HUES64 (cell line): ENCODE measurements at regions not wholly inside any gene's neighbourhood (a gene's known extent, or its start where the extent isn't known, plus 50 kb on each side); places are given as distances from the start of the nearest gene placed in this dataset.

ENCODE experiments used
- H3K27ac ChIP-seq: 2 replicates; pipeline ENCODE4 v1.7.0; 2013; ENCODE audit warnings: low read depth, low read length, inconsistent platforms
- H3K27me3 ChIP-seq: 2 replicates; pipeline ENCODE4 v1.6.1; 2013; ENCODE audit warnings: mild to moderate bottlenecking, low read length; ENCODE audit not compliant: insufficient read depth
- H3K36me3 ChIP-seq: 2 replicates; pipeline ENCODE4 v1.6.1; 2013; ENCODE audit warnings: mild to moderate bottlenecking, low read length; ENCODE audit not compliant: insufficient read depth
- H3K4me1 ChIP-seq: 2 replicates; pipeline ENCODE4 v1.6.1; 2013; ENCODE audit warnings: mild to moderate bottlenecking, low read length, moderate library complexity; ENCODE audit not compliant: insufficient read depth
- H3K4me3 ChIP-seq: 2 replicates; pipeline ENCODE4 v1.5.1; 2013; ENCODE audit warnings: mild to moderate bottlenecking, low read length, moderate library complexity
- H3K9ac ChIP-seq: 2 replicates; pipeline ENCODE4 v1.6.1; 2013; ENCODE audit warnings: mild to moderate bottlenecking, low read depth, low read length
- H3K9me3 ChIP-seq: 2 replicates; pipeline ENCODE4 v1.6.1; 2013; ENCODE audit warnings: low read depth, low read length; ENCODE audit not compliant: insufficient read depth
- WGBS: fragments of 150-250, 120-280 bp; methylation state at CpG from one replicate; pipeline ENCODE4 v1.1.7; 2013; ENCODE audit warnings: missing lambda C conversion rate; 5-methylcytosine and 5-hydroxymethylcytosine counted together

- H3K27me3 ChIP-seq: no peaks in the 10 kb centered on the region
Observed at GRCh38 chr1:60341274-60341673, 267.7 kb upstream of the C1orf87 start.

GRCh38 chr1:60331647-60332046 lies 258.1 kb upstream of the C1orf87 start:
- Histone ChIP-seq H3K36me3 (no peaks in the 10 kb centered on the region), H3K4me1 (no peaks in the 10 kb centered on the region), H3K27ac (no peak overlapping the region), H3K9me3 (no peaks in the 10 kb centered on the region), H3K9ac (no peak overlapping the region), H3K4me3 (no peak overlapping the region), H3K27me3 (no peaks in the 10 kb centered on the region)
- 100% methylated on average over 1 of the region's 1 CpG for WGBS

More at GRCh38 chr1:60341274-60341673, 267.7 kb upstream of the C1orf87 start:
- WGBS: 90% methylated on average over 1 of the region's 1 CpG
- Histone ChIP-seq H3K36me3 (no peaks in the 10 kb centered on the region), H3K4me3 (no peak overlapping the region), H3K27ac (no peak overlapping the region), H3K9me3 (no peaks in the 10 kb centered on the region), H3K9ac (no peak overlapping the region), H3K4me1 (no peaks in the 10 kb centered on the region)

GRCh38 chr1:60329651-60330050 lies 256.1 kb upstream of the C1orf87 start:
- Histone ChIP-seq H3K27ac (no peak overlapping the region), H3K9ac (no peak overlapping the region), H3K4me1 (no peaks in the 10 kb centered on the region), H3K27me3 (no peaks in the 10 kb centered on the region), H3K4me3 (no peak overlapping the region), H3K9me3 (no peaks in the 10 kb centered on the region), H3K36me3 (no peaks in the 10 kb centered on the region)
- 96% methylated on average over 1 of the region's 2 CpGs for WGBS

DNA sequence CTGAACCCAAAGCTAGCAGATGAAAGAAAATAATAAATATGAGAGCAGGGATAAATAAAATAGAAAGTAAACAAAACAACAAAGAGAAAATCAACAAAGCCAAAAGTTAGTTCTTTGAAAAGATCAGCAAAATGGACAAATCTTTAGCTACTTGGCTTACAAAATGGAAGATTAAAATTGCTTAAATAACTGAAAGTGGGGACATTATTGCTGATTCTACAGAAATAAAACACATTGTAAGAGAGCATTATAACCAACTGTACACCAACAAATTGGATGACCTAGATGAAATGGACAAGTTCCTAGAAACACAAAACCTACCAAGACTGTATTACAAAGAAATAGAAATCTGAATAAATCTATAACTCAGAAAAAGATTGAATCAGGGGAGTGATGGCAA lies 238.3 kb upstream of the C1orf87 start:
- H3K36me3 ChIP-seq: no peaks in the 10 kb centered on the region
- H3K4me1 ChIP-seq: no peaks in the 10 kb centered on the region
- no peaks in the 10 kb centered on the region for H3K27me3 ChIP-seq
- no peaks in the 10 kb centered on the region for H3K9me3 ChIP-seq
- no peak overlapping the region for H3K4me3 ChIP-seq
- no peak overlapping the region for H3K27ac ChIP-seq
- no peak overlapping the region for H3K9ac ChIP-seq

GRCh38 chr1:60299581-60299980 lies 226.0 kb upstream of the C1orf87 start:
- H3K9ac ChIP-seq: no peak overlapping the region
- H3K9me3 ChIP-seq: no peaks in the 10 kb centered on the region
- H3K27me3 ChIP-seq: no peaks in the 10 kb centered on the region
- no peak overlapping the region for H3K4me3 ChIP-seq
- 82% methylated on average over 5 of the region's 5 CpGs for WGBS
- H3K27ac ChIP-seq: no peak overlapping the region
- H3K36me3 ChIP-seq: no peaks in the 10 kb centered on the region
- no peaks in the 10 kb centered on the region for H3K4me1 ChIP-seq

- WGBS: 88% methylated on average over 3 of the region's 3 CpGs
- H3K36me3 ChIP-seq: no peaks in the 10 kb centered on the region
- H3K4me3 ChIP-seq: no peak overlapping the region
- H3K27me3 ChIP-seq: no peaks in the 10 kb centered on the region
- no peaks in the 10 kb centered on the region for H3K4me1 ChIP-seq
- no peak overlapping the region for H3K27ac ChIP-seq
- no peak overlapping the region for H3K9ac ChIP-seq
- no peaks in the 10 kb centered on the region for H3K9me3 ChIP-seq
Observed at GRCh38 chr1:60298290-60298689, 224.7 kb upstream of the C1orf87 start.

DNA sequence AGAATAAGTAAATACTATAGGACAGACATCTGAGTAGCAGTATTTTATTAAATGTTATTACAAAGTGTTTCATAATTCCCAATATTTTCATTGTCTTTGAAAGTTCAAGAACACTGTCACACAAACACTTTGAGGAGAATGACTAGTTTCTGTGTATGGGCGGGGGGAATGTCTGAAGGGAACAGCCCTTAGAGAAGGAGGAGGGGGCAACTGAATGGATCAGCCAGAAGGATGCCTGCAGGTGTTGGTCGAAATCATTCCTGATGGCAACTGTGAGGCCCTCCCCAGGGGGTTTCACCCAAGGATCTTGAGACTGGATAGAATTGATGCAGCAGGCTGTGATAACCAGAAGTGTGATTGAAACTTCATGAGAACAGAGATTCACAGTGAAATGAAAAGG lies 223.2 kb upstream of the C1orf87 start:
- WGBS: 87% methylated on average over 2 of the region's 2 CpGs
- Histone ChIP-seq H3K4me3 (no peak overlapping the region), H3K27ac (no peak overlapping the region), H3K36me3 (no peaks in the 10 kb centered on the region), H3K4me1 (no peaks in the 10 kb centered on the region), H3K9me3 (no peaks in the 10 kb centered on the region), H3K9ac (no peak overlapping the region), H3K27me3 (no peaks in the 10 kb centered on the region)

GRCh38 chr1:60292140-60292539 lies 218.6 kb upstream of the C1orf87 start:
- Histone ChIP-seq H3K36me3 (no peaks in the 10 kb centered on the region), H3K4me1 (no peaks in the 10 kb centered on the region), H3K9ac (no peak overlapping the region), H3K4me3 (no peak overlapping the region), H3K27me3 (no peaks in the 10 kb centered on the region), H3K9me3 (no peaks in the 10 kb centered on the region), H3K27ac (no peak overlapping the region)
- WGBS: 53% methylated on average over 1 of the region's 1 CpG

DNA sequence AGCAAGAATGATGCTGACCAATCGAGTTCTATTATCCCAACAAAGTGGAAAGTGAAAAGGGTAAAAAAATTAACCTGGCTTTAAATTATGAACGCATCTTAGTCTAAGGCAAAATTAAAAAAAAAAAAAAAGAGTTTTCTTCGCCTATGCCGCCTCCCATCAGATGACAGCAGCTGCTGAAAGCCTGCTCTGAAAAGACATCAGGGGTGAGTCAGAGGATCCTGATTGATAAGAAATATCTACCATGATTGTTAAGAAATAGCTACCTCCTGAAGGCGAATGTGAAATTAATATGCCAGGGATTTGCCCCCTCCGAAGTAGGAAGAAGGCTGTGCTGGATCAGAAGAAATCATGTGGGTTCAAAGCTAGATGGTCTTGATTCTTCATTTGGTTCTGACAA lies 216.8 kb upstream of the C1orf87 start:
- Histone ChIP-seq H3K9ac (no peak overlapping the region), H3K4me1 (no peaks in the 10 kb centered on the region), H3K9me3 (no peaks in the 10 kb centered on the region), H3K27me3 (no peaks in the 10 kb centered on the region), H3K36me3 (no peaks in the 10 kb centered on the region), H3K4me3 (no peak overlapping the region), H3K27ac (no peak overlapping the region)
- 97% methylated on average over 6 of the region's 6 CpGs for WGBS

DNA sequence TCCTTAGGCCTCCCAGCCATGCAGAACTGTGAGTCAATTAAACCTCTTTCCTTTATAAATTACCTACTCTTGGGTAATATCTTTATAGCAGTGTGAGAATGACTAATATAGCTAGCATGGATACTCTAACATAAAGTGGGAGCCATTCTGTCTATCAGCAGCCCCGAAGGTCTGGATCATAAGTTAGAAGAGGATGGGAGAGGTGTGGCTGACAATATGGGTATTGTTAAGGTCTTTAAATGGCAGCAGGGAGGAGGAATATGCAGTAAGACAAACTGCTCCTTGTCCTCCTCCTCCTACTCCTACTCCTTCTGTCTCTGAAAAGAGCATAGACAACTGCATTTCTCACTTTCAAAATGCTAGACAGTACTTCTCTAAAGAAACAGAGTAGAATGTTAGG lies 214.0 kb upstream of the C1orf87 start:
- Histone ChIP-seq H3K27me3 (no peaks in the 10 kb centered on the region), H3K9ac (no peak overlapping the region), H3K36me3 (no peaks in the 10 kb centered on the region), H3K4me1 (no peaks in the 10 kb centered on the region), H3K27ac (no peak overlapping the region), H3K4me3 (no peak overlapping the region), H3K9me3 (no peaks in the 10 kb centered on the region)
- 100% methylated on average over 1 of the region's 1 CpG for WGBS

DNA sequence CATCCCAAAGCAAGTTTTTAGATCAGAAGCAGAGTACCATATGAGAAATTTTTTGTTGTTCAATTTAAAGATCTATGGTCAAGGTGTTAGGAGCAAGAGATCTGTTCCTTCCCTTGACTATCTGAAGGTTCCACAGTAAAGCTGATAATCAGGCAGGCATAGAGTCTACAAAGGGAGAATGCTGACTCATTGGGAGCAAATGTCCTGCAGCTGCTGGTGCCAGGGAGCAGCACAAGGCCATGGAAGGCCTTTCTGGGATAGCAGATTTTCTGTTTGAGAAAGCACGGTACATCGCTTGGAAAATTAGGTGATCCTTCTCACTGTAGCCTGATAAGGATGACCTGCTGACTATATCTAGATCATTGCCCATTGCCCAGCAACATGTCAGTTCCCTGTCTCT lies 210.1 kb upstream of the C1orf87 start:
- no peak overlapping the region for H3K9ac ChIP-seq
- H3K9me3 ChIP-seq: no peaks in the 10 kb centered on the region
- no peak overlapping the region for H3K27ac ChIP-seq
- H3K4me1 ChIP-seq: peaks cover 9% of the 10 kb centered on the region
- H3K36me3 ChIP-seq: no peaks in the 10 kb centered on the region
- H3K4me3 ChIP-seq: no peak overlapping the region
- WGBS: 97% methylated on average over 2 of the region's 2 CpGs
- H3K27me3 ChIP-seq: no peaks in the 10 kb centered on the region

DNA sequence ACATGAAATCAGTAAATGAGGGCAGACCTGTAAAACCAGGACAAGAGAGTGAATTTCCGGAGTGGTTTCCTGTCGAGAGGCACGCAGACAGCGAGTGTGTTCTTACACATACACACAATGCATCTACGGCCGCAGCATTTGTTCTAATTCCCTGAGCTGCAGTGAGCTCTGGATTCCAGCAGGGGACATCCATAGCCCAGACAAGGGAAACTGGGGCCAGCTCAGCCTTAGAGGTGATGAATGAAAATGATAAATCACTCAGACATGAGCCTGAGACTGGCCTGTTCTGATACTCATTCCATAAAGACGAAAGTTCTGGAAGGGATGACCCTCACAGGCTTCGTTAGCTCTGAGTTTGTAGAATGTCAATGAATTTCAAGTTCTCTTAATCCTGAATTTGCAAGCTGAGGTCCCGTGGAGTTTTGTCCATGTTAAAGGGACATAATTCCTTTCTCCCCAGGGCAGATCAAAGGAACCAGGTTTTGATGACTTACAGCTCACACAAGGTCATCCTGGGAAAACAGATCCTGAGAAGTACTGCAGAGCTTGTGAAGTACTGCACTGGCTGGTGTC lies 207.9 kb upstream of the C1orf87 start:
- Histone ChIP-seq H3K4me3 (no peak overlapping the region), H3K9me3 (no peaks in the 10 kb centered on the region), H3K27ac (no peak overlapping the region), H3K9ac (no peak overlapping the region), H3K4me1 (peaks cover 9% of the 10 kb centered on the region), H3K27me3 (no peaks in the 10 kb centered on the region), H3K36me3 (no peaks in the 10 kb centered on the region)
- WGBS: 18% methylated on average over 9 of the region's 9 CpGs
